HG02588 (cell line): ENCODE measurements at regions not wholly inside any gene's neighbourhood (a gene's known extent, or its start where the extent isn't known, plus 50 kb on each side); places are given as distances from the start of the nearest gene placed in this dataset.
"Not testable (repeated sequence)": the region's sequence is repeated elsewhere in the genome, so short reads cannot be mapped to it uniquely, and the experiment has no call there.

Source experiments
- ATAC-seq: cut with Tn5 transposase; IDR thresholded peaks from one replicate; pipeline ENCODE4 v1.9.1; 2021; ENCODE audit warnings: mild to moderate bottlenecking, moderate library complexity; ENCODE audit not compliant: unreplicated experiment

DNA sequence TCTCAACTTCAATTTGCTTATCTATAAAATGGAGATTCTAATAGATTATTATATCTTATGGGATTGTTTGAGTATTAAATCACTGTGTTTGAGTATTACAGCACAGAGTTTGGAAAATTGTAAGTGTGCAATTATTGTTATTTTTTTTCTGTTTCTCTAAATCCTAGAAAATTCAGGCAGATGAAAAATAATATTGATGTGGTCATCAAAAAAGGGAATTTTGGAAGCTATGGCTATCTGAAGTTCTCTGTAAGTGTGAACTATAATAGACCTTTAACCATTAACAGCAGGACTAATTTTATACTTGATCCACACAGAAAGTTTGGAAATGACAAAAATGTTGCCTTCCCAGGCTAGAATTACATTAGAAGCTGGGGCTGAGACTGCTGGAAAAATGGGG is 393.2 kb downstream of the SUCLG1 start:
- ATAC-seq: no peak

DNA sequence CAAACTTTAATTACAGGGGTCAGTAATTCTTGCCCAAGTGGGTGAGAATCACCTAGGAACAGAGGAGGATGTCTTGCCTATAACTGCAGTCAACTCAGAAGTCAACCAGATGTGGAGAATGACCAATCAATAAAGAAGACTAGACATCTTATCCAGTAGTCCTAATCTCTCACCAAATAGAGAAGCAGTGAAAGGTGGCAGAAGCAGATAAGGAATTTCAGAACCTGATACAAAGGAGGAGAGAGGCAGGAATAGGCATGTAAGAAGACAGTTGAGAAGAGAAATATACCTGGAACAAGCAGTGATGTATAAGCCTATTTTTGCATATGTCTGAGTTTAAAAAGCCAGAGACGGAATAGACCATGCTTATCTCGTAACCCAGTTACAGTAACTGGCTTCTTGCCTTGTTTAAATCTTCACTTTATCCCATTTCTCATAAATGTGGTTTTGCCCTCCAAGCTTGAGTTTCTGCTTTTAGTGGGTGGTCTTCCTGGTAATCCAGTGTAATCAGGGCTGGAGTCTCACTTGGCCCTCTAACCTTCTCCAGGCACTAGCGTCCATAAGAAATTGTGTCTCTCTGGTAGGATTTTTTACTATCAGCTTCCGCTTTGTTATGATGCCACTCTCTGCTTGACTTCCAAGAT is 401.0 kb downstream of the SUCLG1 start:
- no peak for ATAC-seq

DNA sequence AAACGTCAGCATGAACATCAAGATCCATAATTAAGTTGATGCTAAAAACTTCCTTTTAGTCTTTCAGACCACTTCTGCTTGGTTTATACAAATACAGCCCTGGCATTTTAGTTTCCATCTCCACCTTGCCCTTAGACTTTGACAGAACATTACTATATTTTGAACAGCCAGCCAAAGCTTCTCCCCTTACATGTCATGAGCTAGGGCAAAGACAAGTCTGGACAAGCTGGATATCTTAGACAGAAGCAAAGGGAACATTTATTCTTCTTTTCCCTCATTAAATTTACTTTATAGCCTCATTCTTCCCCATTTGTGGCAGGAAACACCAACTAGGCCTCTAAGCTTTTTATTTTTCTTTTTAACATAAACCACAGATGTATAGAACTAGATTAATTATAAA is 403.3 kb downstream of the SUCLG1 start:
- no peak for ATAC-seq

DNA sequence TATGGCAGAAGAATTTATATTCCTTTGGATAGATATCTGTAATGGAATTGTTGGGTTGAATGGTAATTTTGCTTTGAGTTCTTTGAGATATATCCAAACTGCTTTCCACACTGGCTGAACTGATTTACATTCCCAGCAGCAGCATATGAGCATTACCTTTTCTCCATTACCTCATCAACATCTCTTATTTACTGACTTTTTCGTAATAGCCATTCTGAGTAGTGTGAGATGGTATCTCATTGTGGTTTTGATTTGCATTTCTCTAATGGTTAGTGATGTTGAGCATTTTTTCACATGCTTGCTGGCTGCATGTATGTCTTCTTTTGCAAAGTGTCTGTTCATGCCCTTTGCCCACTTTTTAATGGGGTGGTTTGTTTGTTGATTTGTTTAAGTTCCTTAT is 404.5 kb downstream of the SUCLG1 start:
- not testable (repeated sequence) for ATAC-seq

DNA sequence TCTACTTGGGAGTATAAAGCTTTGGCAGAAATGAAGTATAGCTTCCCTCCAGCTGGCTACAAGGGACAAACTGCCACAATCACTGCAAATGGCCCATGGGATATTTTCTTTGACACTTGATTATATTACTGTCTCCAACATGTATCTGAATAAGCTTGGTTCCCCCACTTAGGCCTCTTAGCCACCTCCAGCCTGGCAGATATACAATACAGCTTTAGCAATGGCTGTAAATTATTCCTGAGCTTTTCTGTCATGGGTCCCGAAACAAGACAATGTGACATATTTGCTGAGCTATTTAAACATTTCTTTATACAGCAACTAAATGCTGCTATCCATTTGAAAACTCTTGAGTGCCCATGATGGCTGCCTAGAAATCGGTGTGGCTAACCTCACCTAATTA is 406.2 kb downstream of the SUCLG1 start:
- ATAC-seq: no peak

DNA sequence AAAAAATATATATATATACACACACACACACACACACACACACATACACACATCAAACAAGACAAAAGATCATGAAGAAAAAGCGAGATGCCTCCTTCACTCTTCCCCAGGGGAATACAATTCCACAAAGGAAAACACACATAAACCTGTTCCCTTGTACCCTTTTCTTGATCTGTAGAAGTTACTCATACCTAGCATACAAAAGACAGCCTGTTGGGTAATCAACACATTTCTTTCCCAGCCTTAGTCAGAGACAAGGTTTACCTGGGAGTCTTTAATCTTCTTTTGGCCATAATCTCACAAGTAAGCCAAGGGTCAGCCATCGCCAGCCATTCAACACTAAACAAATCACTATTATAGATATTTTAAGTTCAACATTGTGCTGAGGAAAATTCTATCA is 407.0 kb downstream of the SUCLG1 start:
- no peak for ATAC-seq

DNA sequence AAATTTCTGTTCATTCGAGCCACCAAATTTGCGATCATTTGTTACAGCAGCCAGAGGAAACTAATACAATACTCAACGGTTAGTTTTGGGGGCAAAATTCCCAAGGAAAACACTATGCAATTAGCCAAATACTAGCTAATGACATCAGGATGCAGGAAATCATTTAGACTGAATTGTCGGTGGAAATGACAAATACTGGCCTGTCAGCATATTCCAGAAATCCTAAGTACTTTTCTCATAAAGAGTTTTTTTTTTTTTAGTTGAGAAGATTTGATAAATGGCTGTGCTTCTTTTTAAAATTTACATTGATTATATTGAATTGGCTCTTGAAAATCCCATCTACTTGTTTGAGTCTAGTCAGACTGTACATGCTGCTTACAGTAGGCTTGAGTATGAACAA is 410.1 kb downstream of the SUCLG1 start:
- ATAC-seq: no peak

DNA sequence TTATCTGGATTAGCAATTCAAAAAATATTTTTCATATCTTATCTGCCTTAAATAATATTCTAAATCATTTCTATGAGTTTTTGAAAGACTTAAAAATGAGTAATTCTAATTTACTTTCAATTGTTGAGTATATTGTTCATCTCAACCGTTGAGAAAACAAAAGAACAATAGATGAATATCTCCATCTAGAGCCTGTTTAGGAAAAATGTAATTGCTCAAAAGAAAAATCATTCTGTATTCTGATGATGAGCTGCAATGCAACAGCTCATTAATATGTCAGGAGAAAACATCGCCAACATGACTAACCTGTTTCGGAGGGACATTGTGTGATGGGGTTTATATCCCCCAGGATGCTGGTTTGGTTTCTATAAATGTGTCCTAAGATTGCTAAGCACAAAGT is 417.6 kb downstream of the SUCLG1 start:
- no peak for ATAC-seq

DNA sequence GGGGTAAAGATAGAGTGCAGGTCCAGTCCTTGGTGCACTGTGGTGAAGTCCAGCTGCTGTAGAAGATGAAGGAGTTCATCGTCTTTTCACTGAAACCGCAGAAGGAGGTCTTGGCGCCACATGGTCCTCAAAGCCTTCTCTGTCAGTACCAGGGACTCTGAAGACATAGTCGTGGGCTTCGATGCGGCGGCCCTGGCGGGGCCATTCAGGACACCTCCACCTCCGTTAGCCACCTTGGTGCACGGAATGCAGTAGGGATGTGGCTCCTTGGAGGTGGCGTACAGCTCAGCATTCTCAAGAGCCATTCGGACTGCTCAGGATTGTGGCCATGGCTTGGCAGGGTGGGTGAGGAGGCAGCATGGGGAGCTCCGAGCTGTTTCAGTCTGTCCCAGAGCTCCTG is 418.8 kb downstream of the SUCLG1 start:
- no peak for ATAC-seq

DNA sequence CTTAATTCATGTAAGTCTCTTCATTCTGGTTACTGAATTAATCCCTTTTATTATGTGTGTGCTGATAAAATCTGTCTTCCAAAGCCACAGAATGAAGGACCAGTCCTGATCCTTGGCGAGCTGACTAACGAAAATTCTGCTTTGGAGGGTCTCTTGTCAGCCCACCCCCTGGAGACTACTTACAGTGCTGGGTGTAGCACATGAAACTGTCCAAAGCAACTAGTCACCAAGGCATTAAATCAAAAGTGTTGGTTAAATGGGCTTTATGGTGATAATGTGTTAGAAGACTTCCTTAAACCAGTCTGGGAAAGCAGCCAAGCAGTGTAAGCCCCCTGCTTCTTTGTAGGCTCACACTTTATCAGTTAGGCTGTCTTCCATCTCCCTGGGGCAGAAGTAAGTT is 420.2 kb downstream of the SUCLG1 start:
- no peak for ATAC-seq

DNA sequence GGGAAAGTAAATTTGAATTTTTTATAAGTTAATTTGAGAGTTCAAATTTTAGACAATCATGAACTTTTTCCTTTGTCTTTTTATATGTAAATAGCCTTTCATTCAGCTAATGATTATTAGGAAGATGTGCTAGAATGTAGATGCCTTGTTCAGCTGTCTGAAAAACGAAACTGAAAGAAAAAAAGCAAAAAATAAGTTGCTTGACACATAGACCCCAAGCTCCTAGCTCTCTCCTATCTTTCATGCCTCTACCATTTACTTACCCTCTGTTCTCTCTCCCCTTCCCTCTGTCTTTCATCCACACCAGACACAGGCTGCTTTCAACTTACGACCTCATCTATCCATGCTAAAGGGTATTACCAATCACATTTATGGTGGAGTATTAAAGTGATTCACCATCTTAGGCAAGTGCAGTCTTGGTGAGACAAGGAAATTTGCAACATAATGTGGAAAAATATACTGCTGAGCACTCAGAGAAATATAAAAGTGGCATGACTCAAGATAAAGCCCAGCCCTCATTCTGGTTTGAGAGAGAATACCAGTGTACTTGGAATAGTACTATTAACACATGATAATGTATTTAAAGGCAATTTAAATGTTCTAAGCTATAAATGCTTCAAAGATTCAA is 425.6 kb downstream of the SUCLG1 start:
- no peak for ATAC-seq

DNA sequence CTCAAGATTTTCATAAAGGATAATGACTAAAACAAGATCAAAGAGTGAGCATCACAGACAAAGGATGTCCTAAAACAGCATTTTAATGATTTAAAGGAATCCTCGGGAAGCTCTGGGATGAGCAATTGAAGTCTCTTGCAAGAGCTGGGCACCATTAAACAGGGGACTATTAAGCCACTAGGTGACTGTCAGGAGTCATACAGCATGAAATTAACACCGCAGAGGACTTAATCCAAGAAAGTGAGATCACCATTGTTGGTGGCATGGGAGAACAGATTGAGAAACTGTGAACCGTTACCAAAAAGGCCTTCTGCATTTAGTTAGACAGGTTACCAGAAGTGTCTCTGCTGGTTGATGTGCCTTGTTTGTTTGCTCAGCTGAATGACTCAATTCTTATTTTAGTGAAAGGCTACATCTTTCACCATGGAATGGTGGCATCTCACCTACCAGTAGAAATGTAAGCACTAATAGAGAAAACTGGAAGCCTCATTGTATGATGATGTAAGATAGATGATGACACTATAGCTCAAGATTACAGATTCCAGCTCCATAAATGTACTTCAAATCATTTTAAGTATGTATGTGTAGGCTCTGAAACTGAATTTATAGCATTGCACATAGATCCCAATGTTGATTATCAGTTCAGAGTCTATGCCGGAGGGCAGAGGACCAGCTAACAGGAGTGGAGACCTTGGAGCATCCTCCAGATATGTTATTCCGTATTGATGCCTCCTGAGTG is 427.6 kb downstream of the SUCLG1 start:
- ATAC-seq: no peak

DNA sequence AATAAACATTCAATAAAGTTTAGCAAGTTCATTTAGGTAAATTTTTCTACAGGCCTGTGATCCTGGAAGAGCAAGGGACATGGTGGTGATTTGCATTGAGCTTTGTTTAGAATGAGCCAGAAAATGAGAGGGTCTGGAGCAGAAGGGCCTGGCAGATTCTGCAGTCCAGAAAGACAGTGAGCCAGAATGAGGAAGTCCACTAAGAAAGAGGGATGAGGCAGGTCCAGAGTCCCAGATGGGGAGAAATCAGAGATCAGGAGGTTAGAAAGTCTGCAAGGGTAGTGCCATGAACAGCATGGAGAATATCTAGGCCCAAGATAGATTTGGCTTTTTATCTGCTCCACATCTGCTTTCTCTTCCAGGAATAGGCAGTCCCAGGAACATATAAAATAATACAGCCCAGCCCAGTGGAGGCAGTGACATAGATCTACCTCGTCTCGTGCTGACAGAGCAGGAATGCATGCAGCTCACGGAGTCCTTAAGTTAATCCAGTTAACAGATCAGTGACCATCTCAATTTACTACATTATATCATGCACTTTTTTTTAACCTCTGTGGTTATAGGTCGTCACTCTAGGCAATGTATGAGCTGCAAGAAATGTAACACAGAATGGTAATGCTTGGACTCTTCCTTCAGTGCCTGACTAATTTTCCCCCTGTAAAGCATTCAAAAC is 429.0 kb downstream of the SUCLG1 start:
- ATAC-seq: no peak

DNA sequence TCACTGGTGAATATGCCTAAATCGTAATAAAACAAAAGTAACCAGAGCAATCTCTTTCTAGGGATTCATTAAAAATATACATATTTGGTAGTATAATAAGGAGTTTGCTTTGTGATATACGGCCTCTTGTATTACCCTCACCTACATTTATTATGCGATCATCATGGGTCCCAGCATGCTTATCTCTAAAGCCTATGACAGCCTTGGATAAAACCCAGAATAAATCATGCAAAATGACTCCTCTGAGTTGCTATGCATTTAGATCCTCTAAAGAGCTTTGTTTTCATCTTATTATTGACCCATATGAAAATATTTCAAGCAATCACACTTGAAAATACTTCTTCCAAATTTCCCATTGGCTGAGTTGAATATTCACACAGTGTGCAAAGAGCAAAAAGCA is 432.3 kb downstream of the SUCLG1 start:
- no peak for ATAC-seq

DNA sequence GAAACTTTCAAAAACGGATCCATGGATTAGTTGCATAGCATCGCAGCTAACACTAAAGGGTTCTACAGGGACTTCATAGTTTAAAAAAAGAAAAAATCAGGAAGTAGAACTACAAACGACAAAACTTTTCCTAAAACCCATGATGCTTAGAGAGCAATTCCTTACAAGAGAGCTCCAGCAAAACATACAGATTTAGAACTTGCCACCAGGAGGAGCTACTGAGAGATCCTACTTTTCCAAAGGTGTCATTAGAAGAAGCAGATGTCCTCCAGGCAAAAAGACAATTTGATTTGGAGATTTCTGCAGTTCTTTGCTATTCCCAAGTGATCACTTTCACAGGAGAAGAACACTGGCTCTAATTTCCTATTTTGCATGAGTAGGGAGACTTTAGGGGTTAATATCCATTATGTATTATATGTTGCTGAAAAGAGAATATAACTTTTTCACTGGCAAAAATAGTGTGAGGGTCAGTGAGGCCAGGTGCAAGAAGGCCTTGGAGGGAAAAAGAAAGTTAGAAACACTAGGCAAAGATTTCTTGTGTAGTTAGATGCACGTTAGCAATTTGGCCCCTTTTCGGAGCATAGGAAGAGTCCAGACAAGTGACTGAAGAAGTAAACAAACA is 436.2 kb downstream of the SUCLG1 start:
- ATAC-seq: no peak

DNA sequence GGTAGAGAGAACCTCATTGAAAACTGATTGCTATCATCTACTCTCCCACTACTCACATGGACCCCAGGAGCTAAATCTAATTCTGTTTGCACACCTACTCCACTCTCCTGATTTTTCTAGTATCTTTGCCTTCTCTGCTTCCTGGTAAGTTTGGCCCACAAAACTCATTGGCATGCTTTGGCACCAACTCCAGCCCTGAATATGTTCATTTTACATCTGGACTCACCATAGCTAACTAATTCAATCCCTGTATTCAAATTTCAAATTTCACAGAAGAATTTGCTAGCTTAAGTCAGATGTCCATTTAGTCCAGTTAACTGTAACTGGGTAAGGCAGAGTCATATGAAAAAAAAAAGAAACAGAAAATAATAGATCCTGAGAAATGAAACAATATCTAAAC is 442.1 kb downstream of the SUCLG1 start:
- ATAC-seq: no peak

DNA sequence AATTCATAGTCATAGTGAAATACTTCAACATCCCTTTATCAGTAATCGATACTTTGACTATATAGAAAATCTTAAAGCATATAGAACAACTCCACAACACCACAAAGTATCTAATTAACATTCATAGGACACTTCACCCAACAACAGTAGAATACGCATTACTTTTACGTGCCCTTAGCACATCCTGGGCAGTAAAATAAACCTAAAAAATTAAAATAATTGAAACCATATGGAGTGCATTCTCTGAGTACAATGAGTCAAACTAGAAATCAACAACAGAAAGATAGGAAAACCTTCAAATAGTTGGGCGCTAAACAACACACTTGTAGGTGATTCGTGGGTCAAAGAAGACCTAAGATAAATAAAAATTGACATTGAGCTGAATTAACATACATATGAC is 442.9 kb downstream of the SUCLG1 start:
- no peak for ATAC-seq

DNA sequence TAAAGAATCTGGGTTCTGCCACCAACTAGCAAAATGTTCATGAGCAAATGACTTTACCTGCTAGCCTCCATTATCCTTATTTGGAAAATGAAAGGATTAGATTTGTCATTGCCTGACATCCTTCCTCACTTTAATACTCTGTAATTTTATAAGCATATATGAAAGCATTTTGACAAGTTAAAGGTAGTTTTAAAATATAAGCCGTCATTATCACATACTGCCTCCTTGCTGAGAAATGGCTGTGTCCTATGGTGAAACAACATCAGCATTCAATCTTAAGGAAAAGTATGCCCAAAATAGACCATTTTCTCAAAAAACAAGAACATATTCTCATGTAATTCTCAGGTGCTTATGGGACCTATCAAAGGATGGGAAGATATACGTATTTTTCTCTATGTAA is 461.2 kb downstream of the SUCLG1 start:
- ATAC-seq: no peak

DNA sequence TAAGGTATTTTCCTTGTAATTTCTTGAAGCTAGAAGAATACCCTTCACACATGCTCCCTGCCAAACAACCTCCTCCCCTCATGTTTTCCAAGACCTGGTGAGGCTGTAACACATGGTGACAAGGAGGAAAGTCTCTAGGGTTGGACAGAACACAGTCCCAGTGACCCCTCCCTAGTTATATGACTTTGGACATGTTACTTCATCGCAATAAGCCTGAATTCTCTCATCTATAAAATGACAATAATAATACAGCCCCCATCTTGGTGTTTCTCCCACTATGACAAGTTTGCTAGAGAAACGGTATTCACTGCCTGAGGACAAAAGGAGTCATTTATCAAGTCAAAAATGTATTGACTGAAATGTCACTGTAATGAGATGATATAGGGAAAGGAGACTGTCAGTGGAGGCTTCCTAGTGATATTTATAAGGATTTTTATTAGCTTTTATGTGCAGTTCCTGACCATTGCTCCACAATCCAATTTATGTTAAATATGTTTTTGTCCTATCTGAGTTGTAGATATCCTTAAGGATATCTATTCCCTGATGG is 464.4 kb downstream of the SUCLG1 start:
- no peak for ATAC-seq

DNA sequence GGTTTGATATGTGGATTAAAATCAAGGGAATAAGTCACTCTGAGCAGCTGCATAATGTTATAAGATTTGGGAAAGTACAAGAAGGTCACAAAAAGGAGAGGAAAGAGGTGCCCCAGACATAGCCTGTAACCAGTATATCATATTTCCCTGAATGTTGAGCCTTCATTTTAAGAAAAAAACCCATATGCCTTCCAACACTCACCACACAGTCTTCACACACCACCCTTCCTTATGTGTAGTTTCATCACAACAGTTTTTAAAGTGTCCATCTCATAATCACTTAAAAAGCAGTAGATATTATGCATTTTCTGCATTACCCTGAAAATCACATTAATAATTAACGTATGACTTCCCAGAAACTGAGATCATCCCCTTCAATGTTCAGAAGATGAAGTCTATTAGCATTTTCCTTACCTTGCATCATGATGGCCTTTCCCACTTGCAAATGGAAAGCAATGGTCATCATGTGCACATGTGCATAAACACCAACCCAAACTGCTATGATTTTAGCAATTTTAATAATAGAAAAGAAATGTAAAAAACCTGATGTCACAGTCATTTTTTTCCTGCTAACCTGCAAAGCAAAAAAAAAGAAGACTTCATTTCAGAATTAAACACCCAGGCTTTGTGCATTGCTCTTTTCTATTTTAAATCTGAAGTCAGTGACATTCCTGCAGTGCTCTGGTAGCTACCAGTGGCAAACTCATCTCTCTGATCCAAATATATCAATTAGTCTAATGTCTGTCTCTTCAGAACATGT is 465.0 kb downstream of the SUCLG1 start:
- no peak for ATAC-seq
